IgD-negative memory B cell (primary cell): ENCODE measurements at regions not wholly inside any gene's neighbourhood (a gene's known extent, or its start where the extent isn't known, plus 50 kb on each side); places are given as distances from the start of the nearest gene placed in this dataset.
"Not testable (repeated sequence)": the region's sequence is repeated elsewhere in the genome, so short reads cannot be mapped to it uniquely, and the experiment has no call there.

Experiments used
- H3K27ac Mint-ChIP-seq, 3 donors: one replicate each; pipeline ENCODE4 v1.8.0; 2020 to 2022; ENCODE audit warnings: mild to moderate bottlenecking in 3 of 3, mixed read lengths in 3 of 3, moderate library complexity in 1 of 3
- H3K27me3 Mint-ChIP-seq: one replicate; pipeline ENCODE4 v1.8.0; 2021; ENCODE audit warnings: mixed read lengths
- H3K36me3 Mint-ChIP-seq: one replicate; pipeline ENCODE4 v1.8.0; 2020; ENCODE audit warnings: mild to moderate bottlenecking, mixed read lengths
- H3K4me1 Mint-ChIP-seq, 3 donors: one replicate each; pipeline ENCODE4 v1.8.0; 2020 to 2022; ENCODE audit warnings: mixed read lengths in 3 of 3, mild to moderate bottlenecking in 1 of 3
- H3K4me3 Mint-ChIP-seq, 4 donors: one replicate each; pipeline ENCODE4 v1.8.0; 2020 to 2022; ENCODE audit warnings: mild to moderate bottlenecking in 4 of 4, mixed read lengths in 4 of 4, moderate library complexity in 3 of 4
- H3K9me3 Mint-ChIP-seq, 3 donors: one replicate each; pipeline ENCODE4 v1.8.0; 2020 to 2021; ENCODE audit warnings: mixed read lengths in 3 of 3, mild to moderate bottlenecking in 1 of 3

GRCh38 chr17:56708670-56709410 is 115.3 kb downstream of the NOG start:
- Mint-ChIP-seq H3K4me1 (no peaks in the 10 kb centered on the region), H3K27ac (no peak overlapping the region), H3K4me3 (no peak overlapping the region), H3K27me3 (peaks cover 4% of the 10 kb centered on the region), H3K9me3 (peaks cover 0 to 2% (median 0%) of the 10 kb centered on the region in 3 donors), H3K36me3 (no peaks in the 10 kb centered on the region)

GRCh38 chr17:56710986-56711385 is 117.5 kb downstream of the NOG start:
- H3K4me1 Mint-ChIP-seq: peaks cover under 1 to 1% (median 1%) of the 10 kb centered on the region in 3 donors
- H3K9me3 Mint-ChIP-seq: peaks cover 0 to 2% (median 0%) of the 10 kb centered on the region in 3 donors
- H3K27ac Mint-ChIP-seq: no peak overlapping the region
- no peak overlapping the region for H3K4me3 Mint-ChIP-seq
- H3K36me3 Mint-ChIP-seq: no peaks in the 10 kb centered on the region
- peaks cover 3% of the 10 kb centered on the region for H3K27me3 Mint-ChIP-seq

- H3K36me3 Mint-ChIP-seq: no peaks in the 10 kb centered on the region
- H3K27ac Mint-ChIP-seq: no peak overlapping the region
- no peak overlapping the region for H3K4me3 Mint-ChIP-seq
- H3K27me3 Mint-ChIP-seq: peaks cover 1% of the 10 kb centered on the region
- H3K4me1 Mint-ChIP-seq: peaks cover 3 to 8% (median 6%) of the 10 kb centered on the region in 3 donors
- peaks cover 0 to 2% (median 0%) of the 10 kb centered on the region in 3 donors for H3K9me3 Mint-ChIP-seq
Observed at GRCh38 chr17:56715613-56716357, 117.9 kb downstream of the C17orf67 start.

GRCh38 chr17:56717471-56717870 is 116.2 kb downstream of the C17orf67 start:
- Mint-ChIP-seq H3K27me3 (peaks cover 3% of the 10 kb centered on the region), H3K36me3 (no peaks in the 10 kb centered on the region), H3K27ac (peak overlapping the region in 1 of 3 donors; percentile 12), H3K4me3 (no peak overlapping the region), H3K9me3 (no peaks in the 10 kb centered on the region), H3K4me1 (peaks cover 3 to 8% (median 6%) of the 10 kb centered on the region in 3 donors)

- Mint-ChIP-seq H3K27ac (no peak overlapping the region), H3K36me3 (no peaks in the 10 kb centered on the region), H3K27me3 (peaks cover 3% of the 10 kb centered on the region), H3K4me3 (no peak overlapping the region), H3K9me3 (no peaks in the 10 kb centered on the region), H3K4me1 (peaks cover 3 to 8% (median 6%) of the 10 kb centered on the region in 3 donors)
Observed at GRCh38 chr17:56718515-56718914, 115.2 kb downstream of the C17orf67 start.

- no peaks in the 10 kb centered on the region for H3K4me1 Mint-ChIP-seq
- peak overlapping the region in 1 of 3 donors; percentile 25 for H3K27ac Mint-ChIP-seq
- H3K4me3 Mint-ChIP-seq: peak overlapping the region in 1 of 4 donors; percentile 11
- H3K36me3 Mint-ChIP-seq: no peaks in the 10 kb centered on the region
- H3K27me3 Mint-ChIP-seq: peaks cover 2% of the 10 kb centered on the region
- no peaks in the 10 kb centered on the region for H3K9me3 Mint-ChIP-seq
Observed at GRCh38 chr17:56723421-56723820, 110.3 kb downstream of the C17orf67 start.

GRCh38 chr17:56724664-56725063 is 109.1 kb downstream of the C17orf67 start:
- Mint-ChIP-seq H3K36me3 (no peaks in the 10 kb centered on the region), H3K9me3 (no peaks in the 10 kb centered on the region), H3K4me3 (no peak overlapping the region), H3K4me1 (no peaks in the 10 kb centered on the region), H3K27me3 (peaks cover 2% of the 10 kb centered on the region), H3K27ac (no peak overlapping the region)

GRCh38 chr17:56725144-56725543 is 108.6 kb downstream of the C17orf67 start:
- H3K27me3 Mint-ChIP-seq: peaks cover 2% of the 10 kb centered on the region
- no peaks in the 10 kb centered on the region for H3K4me1 Mint-ChIP-seq
- H3K27ac Mint-ChIP-seq: no peak overlapping the region
- H3K4me3 Mint-ChIP-seq: no peak overlapping the region
- no peaks in the 10 kb centered on the region for H3K9me3 Mint-ChIP-seq
- H3K36me3 Mint-ChIP-seq: no peaks in the 10 kb centered on the region

GRCh38 chr17:56727876-56728617 is 105.7 kb downstream of the C17orf67 start:
- H3K4me1 Mint-ChIP-seq: no peaks in the 10 kb centered on the region
- no peak overlapping the region for H3K4me3 Mint-ChIP-seq

GRCh38 chr17:56731096-56731495 is 102.6 kb downstream of the C17orf67 start:
- H3K27me3 Mint-ChIP-seq, H3K4me1 Mint-ChIP-seq, H3K4me3 Mint-ChIP-seq, H3K36me3 Mint-ChIP-seq, H3K27ac Mint-ChIP-seq, H3K9me3 Mint-ChIP-seq: not testable (repeated sequence)

More at GRCh38 chr17:56727876-56728617, 105.7 kb downstream of the C17orf67 start:
- Mint-ChIP-seq H3K9me3 (no peaks in the 10 kb centered on the region), H3K27me3 (no peaks in the 10 kb centered on the region), H3K36me3 (no peaks in the 10 kb centered on the region), H3K27ac (no peak overlapping the region)

GRCh38 chr17:56733833-56734232 is 99.9 kb downstream of the C17orf67 start:
- Mint-ChIP-seq H3K4me1 (no peaks in the 10 kb centered on the region), H3K36me3 (no peaks in the 10 kb centered on the region), H3K9me3 (no peaks in the 10 kb centered on the region), H3K27me3 (peaks cover 6% of the 10 kb centered on the region), H3K4me3 (no peak overlapping the region), H3K27ac (no peak overlapping the region)

- no peak overlapping the region for H3K27ac Mint-ChIP-seq
- H3K27me3 Mint-ChIP-seq: peaks cover 8% of the 10 kb centered on the region
- no peaks in the 10 kb centered on the region for H3K4me1 Mint-ChIP-seq
- no peaks in the 10 kb centered on the region for H3K9me3 Mint-ChIP-seq
- H3K36me3 Mint-ChIP-seq: peaks cover 3% of the 10 kb centered on the region
- H3K4me3 Mint-ChIP-seq: no peak overlapping the region
Observed at GRCh38 chr17:56735842-56736241, 97.9 kb downstream of the C17orf67 start.

- no peaks in the 10 kb centered on the region for H3K4me1 Mint-ChIP-seq
- peaks cover 3% of the 10 kb centered on the region for H3K36me3 Mint-ChIP-seq
- H3K27me3 Mint-ChIP-seq: peaks cover 8% of the 10 kb centered on the region
- no peak overlapping the region for H3K27ac Mint-ChIP-seq
- H3K4me3 Mint-ChIP-seq: no peak overlapping the region
- H3K9me3 Mint-ChIP-seq: no peaks in the 10 kb centered on the region
Observed at GRCh38 chr17:56737421-56738161, 96.1 kb downstream of the C17orf67 start.

- Mint-ChIP-seq H3K4me3 (no peak overlapping the region), H3K36me3 (peaks cover 3% of the 10 kb centered on the region), H3K4me1 (no peaks in the 10 kb centered on the region), H3K27ac (no peak overlapping the region), H3K9me3 (no peaks in the 10 kb centered on the region), H3K27me3 (peaks cover 6% of the 10 kb centered on the region)
Observed at GRCh38 chr17:56739376-56739775, 94.3 kb downstream of the C17orf67 start.

GRCh38 chr17:56739776-56740175 is 93.9 kb downstream of the C17orf67 start:
- Mint-ChIP-seq H3K4me1 (no peaks in the 10 kb centered on the region), H3K4me3 (no peak overlapping the region), H3K27me3 (peaks cover 7% of the 10 kb centered on the region), H3K9me3 (no peaks in the 10 kb centered on the region), H3K36me3 (peaks cover 3% of the 10 kb centered on the region), H3K27ac (no peak overlapping the region)
